Activated naive CD4-positive, alpha-beta T cell treated with anti-CD3 and anti-CD28 coated beads, Interleukin-2, amount 10 ng/mL, durations not matched to agents 7 days and 5 days (primary cell): ENCODE measurements at regions not wholly inside any gene's neighbourhood (a gene's known extent, or its start where the extent isn't known, plus 50 kb on each side); places are given as distances from the start of the nearest gene placed in this dataset.
"Not testable (repeated sequence)": the region's sequence is repeated elsewhere in the genome, so short reads cannot be mapped to it uniquely, and the experiment has no call there.

Experiments
- CTCF ChIA-PET: fragments of 350-600 bp; sonication (Branson Sonifier 250); formaldehyde crosslinking; loops from one replicate; lab custom pipeline; 2021; ENCODE audit warnings: antibody characterized with exemption; lab: Charles Lee
- DNase-seq: peaks from one replicate; pipeline ENCODE4 v3.0.0-alpha.2; 2020
- H3K27ac Mint-ChIP-seq: one replicate; pipeline ENCODE4 v1.8.0; 2021; ENCODE audit warnings: mild to moderate bottlenecking, moderate library complexity, mixed read lengths
- H3K27me3 Mint-ChIP-seq: one replicate; pipeline ENCODE4 v1.8.0; 2021; ENCODE audit warnings: mild to moderate bottlenecking, mixed read lengths
- H3K36me3 Mint-ChIP-seq: one replicate; pipeline ENCODE4 v1.8.0; 2021; ENCODE audit warnings: mixed read lengths
- H3K4me1 Mint-ChIP-seq: one replicate; pipeline ENCODE4 v1.8.0; 2021; ENCODE audit warnings: mixed read lengths
- H3K4me3 Mint-ChIP-seq: one replicate; pipeline ENCODE4 v1.8.0; 2021; ENCODE audit warnings: mild to moderate bottlenecking, moderate library complexity, mixed read lengths
- H3K9me3 Mint-ChIP-seq: one replicate; pipeline ENCODE4 v1.8.0; 2021; ENCODE audit warnings: mixed read lengths

GRCh38 chr10:56155091-56155513 is 206.0 kb downstream of the ZWINT start:
- H3K4me3 Mint-ChIP-seq, H3K27me3 Mint-ChIP-seq, H3K27ac Mint-ChIP-seq, H3K9me3 Mint-ChIP-seq, CTCF ChIA-PET, DNase-seq, H3K4me1 Mint-ChIP-seq, H3K36me3 Mint-ChIP-seq: not testable (repeated sequence)

- Mint-ChIP-seq H3K27me3 (no peaks in the 10 kb centered on the region), H3K27ac (no peak overlapping the region), H3K4me3 (no peak overlapping the region), H3K9me3 (peaks cover 14% of the 10 kb centered on the region), H3K36me3 (no peaks in the 10 kb centered on the region), H3K4me1 (no peaks in the 10 kb centered on the region)
- CTCF ChIA-PET = no interaction called here
- no peak for DNase-seq
Observed at GRCh38 chr10:56146806-56147205, 214.3 kb downstream of the ZWINT start.

GRCh38 chr10:56142092-56142728 is 218.8 kb downstream of the ZWINT start:
- H3K4me3 Mint-ChIP-seq = no peak overlapping the region
- H3K4me1 Mint-ChIP-seq = no peaks in the 10 kb centered on the region
- CTCF ChIA-PET = no interaction called here
- H3K36me3 Mint-ChIP-seq = no peaks in the 10 kb centered on the region
- DNase-seq = no peak
- H3K27ac Mint-ChIP-seq = no peak overlapping the region
- no peaks in the 10 kb centered on the region for H3K27me3 Mint-ChIP-seq
- H3K9me3 Mint-ChIP-seq = peaks cover 9% of the 10 kb centered on the region

- no peak overlapping the region for H3K4me3 Mint-ChIP-seq
- no peaks in the 10 kb centered on the region for H3K27me3 Mint-ChIP-seq
- H3K27ac Mint-ChIP-seq = no peak overlapping the region
- no peaks in the 10 kb centered on the region for H3K36me3 Mint-ChIP-seq
- no peak for DNase-seq
- H3K4me1 Mint-ChIP-seq = no peaks in the 10 kb centered on the region
- CTCF ChIA-PET = no interaction called here
- peaks cover 1% of the 10 kb centered on the region for H3K9me3 Mint-ChIP-seq
Observed at GRCh38 chr10:56139405-56139804, 221.7 kb downstream of the ZWINT start.

- Mint-ChIP-seq H3K9me3 (no peaks in the 10 kb centered on the region), H3K4me3 (no peak overlapping the region), H3K27me3 (no peaks in the 10 kb centered on the region), H3K27ac (no peak overlapping the region), H3K4me1 (no peaks in the 10 kb centered on the region), H3K36me3 (no peaks in the 10 kb centered on the region)
- DNase-seq = no peak
- CTCF ChIA-PET = no interaction called here
Observed at GRCh38 chr10:56135828-56136227, 225.2 kb downstream of the ZWINT start.

GRCh38 chr10:56123247-56123646 is 237.8 kb downstream of the ZWINT start:
- Mint-ChIP-seq H3K36me3 (no peaks in the 10 kb centered on the region), H3K4me3 (no peak overlapping the region), H3K27ac (no peak overlapping the region), H3K27me3 (no peaks in the 10 kb centered on the region), H3K4me1 (no peaks in the 10 kb centered on the region), H3K9me3 (peaks cover 2% of the 10 kb centered on the region)
- no peak for DNase-seq
- CTCF ChIA-PET = no interaction called here

GRCh38 chr10:56116684-56117083 is 244.4 kb downstream of the ZWINT start:
- no peak for DNase-seq
- H3K9me3 Mint-ChIP-seq = peaks cover 5% of the 10 kb centered on the region
- no peaks in the 10 kb centered on the region for H3K36me3 Mint-ChIP-seq
- no peak overlapping the region for H3K4me3 Mint-ChIP-seq
- H3K27ac Mint-ChIP-seq = no peak overlapping the region
- H3K4me1 Mint-ChIP-seq = no peaks in the 10 kb centered on the region
- H3K27me3 Mint-ChIP-seq = no peaks in the 10 kb centered on the region
- CTCF ChIA-PET = no interaction called here

GRCh38 chr10:56109454-56109853 is 251.6 kb downstream of the ZWINT start:
- Mint-ChIP-seq H3K36me3 (no peaks in the 10 kb centered on the region), H3K27ac (no peak overlapping the region), H3K27me3 (no peaks in the 10 kb centered on the region), H3K4me3 (no peak overlapping the region), H3K4me1 (no peaks in the 10 kb centered on the region), H3K9me3 (peaks cover 17% of the 10 kb centered on the region)
- no peak for DNase-seq
- CTCF ChIA-PET = no interaction called here

GRCh38 chr10:56104923-56105322 is 256.1 kb downstream of the ZWINT start:
- Mint-ChIP-seq H3K36me3 (no peaks in the 10 kb centered on the region), H3K9me3 (peaks cover 20% of the 10 kb centered on the region), H3K27me3 (no peaks in the 10 kb centered on the region), H3K4me3 (no peak overlapping the region), H3K4me1 (no peaks in the 10 kb centered on the region), H3K27ac (no peak overlapping the region)
- CTCF ChIA-PET = no interaction called here
- DNase-seq = no peak

GRCh38 chr10:56104487-56104886 is 256.6 kb downstream of the ZWINT start:
- CTCF ChIA-PET = no interaction called here
- no peaks in the 10 kb centered on the region for H3K27me3 Mint-ChIP-seq
- no peaks in the 10 kb centered on the region for H3K4me1 Mint-ChIP-seq
- no peak for DNase-seq
- H3K36me3 Mint-ChIP-seq = no peaks in the 10 kb centered on the region
- H3K27ac Mint-ChIP-seq = no peak overlapping the region
- peaks cover 15% of the 10 kb centered on the region for H3K9me3 Mint-ChIP-seq
- H3K4me3 Mint-ChIP-seq = no peak overlapping the region

- no peak overlapping the region for H3K27ac Mint-ChIP-seq
- no peaks in the 10 kb centered on the region for H3K36me3 Mint-ChIP-seq
- DNase-seq = no peak
- CTCF ChIA-PET = no interaction called here
- no peaks in the 10 kb centered on the region for H3K4me1 Mint-ChIP-seq
- no peaks in the 10 kb centered on the region for H3K27me3 Mint-ChIP-seq
- H3K4me3 Mint-ChIP-seq = no peak overlapping the region
- peaks cover 10% of the 10 kb centered on the region for H3K9me3 Mint-ChIP-seq
Observed at GRCh38 chr10:56096226-56096517, 264.9 kb downstream of the ZWINT start.

- Mint-ChIP-seq H3K27ac (no peak overlapping the region), H3K9me3 (peaks cover 10% of the 10 kb centered on the region), H3K4me3 (no peak overlapping the region), H3K4me1 (no peaks in the 10 kb centered on the region), H3K27me3 (no peaks in the 10 kb centered on the region), H3K36me3 (no peaks in the 10 kb centered on the region)
- no peak for DNase-seq
- CTCF ChIA-PET = no interaction called here
Observed at GRCh38 chr10:56095506-56096225, 265.4 kb downstream of the ZWINT start.

GRCh38 chr10:56093645-56094044 is 267.4 kb downstream of the ZWINT start:
- H3K27ac Mint-ChIP-seq, DNase-seq, H3K27me3 Mint-ChIP-seq, H3K4me3 Mint-ChIP-seq, H3K4me1 Mint-ChIP-seq, H3K36me3 Mint-ChIP-seq, CTCF ChIA-PET: not testable (repeated sequence)
- peaks cover 20% of the 10 kb centered on the region for H3K9me3 Mint-ChIP-seq

GRCh38 chr10:56091872-56092271 is 269.2 kb downstream of the ZWINT start:
- H3K4me3 Mint-ChIP-seq = no peak overlapping the region
- H3K4me1 Mint-ChIP-seq = no peaks in the 10 kb centered on the region
- DNase-seq = no peak
- CTCF ChIA-PET = no interaction called here
- H3K27me3 Mint-ChIP-seq = no peaks in the 10 kb centered on the region
- H3K36me3 Mint-ChIP-seq = no peaks in the 10 kb centered on the region
- no peak overlapping the region for H3K27ac Mint-ChIP-seq
- peaks cover 22% of the 10 kb centered on the region for H3K9me3 Mint-ChIP-seq

GRCh38 chr10:56090914-56091540 is 270.0 kb downstream of the ZWINT start:
- Mint-ChIP-seq H3K36me3 (no peaks in the 10 kb centered on the region), H3K9me3 (peaks cover 15% of the 10 kb centered on the region), H3K4me1 (no peaks in the 10 kb centered on the region), H3K4me3 (no peak overlapping the region), H3K27me3 (no peaks in the 10 kb centered on the region), H3K27ac (no peak overlapping the region)
- CTCF ChIA-PET = no interaction called here
- DNase-seq = no peak
